GM12878 (cell line): ENCODE measurements at regions not wholly inside any gene's neighbourhood (a gene's known extent, or its start where the extent isn't known, plus 50 kb on each side); places are given as distances from the start of the nearest gene placed in this dataset.

Experiments used
- ATAC-seq: fragments of 200-7000 bp; cut with Tn5 transposase; 3 replicates; pipeline ENCODE4 v1.9.1; 2020; ENCODE audit warnings: mild to moderate bottlenecking, moderate library complexity
- BruUV-seq: library from RNA; stranded (reverse); fragments of 400-500 nt; replicated peaks from 2 replicates; lab custom pipeline; 2021; lab: Mats Ljungman, UMichigan
- CTCF ChIA-PET: fragments of 300-600 bp; sonication (Branson Sonifier 250); formaldehyde crosslinking; extraction: SDS; loops from one replicate; lab custom pipeline; 2021; ENCODE audit warnings: inconsistent platforms; lab: Yijun Ruan, JAX
- POLR2A ChIA-PET: fragments of 350-600 bp; formaldehyde crosslinking; extraction: SDS; loops from one replicate; lab custom pipeline; 2021; ENCODE audit warnings: inconsistent platforms; lab: Charles Lee
- RAD21 ChIA-PET: fragments of 300-600 bp; sonication (Branson Sonifier 250); formaldehyde crosslinking; loops from one replicate; lab custom pipeline; 2023; ENCODE audit warnings: antibody characterized with exemption; ENCODE audit not compliant: unreplicated experiment; lab: Charles Lee
- SMC1A ChIA-PET: fragments of 300-600 bp; sonication (Branson Sonifier 250); formaldehyde crosslinking; loops from one replicate; lab custom pipeline; 2023; ENCODE audit not compliant: unreplicated experiment, uncharacterized antibody; lab: Charles Lee
- DNase-seq: peaks from one replicate; pipeline ENCODE4 v3.0.0-alpha.2; 2011; ENCODE audit warnings: low read depth, low spot score
- FAIRE-seq: peaks from 3 replicates; lab custom pipeline; 2011; peaks lifted over from hg19 to GRCh38; lab: Jason Lieb, UNC
- H2AFZ ChIP-seq: 2 replicates; pipeline ENCODE4 v1.6.0; 2011; ENCODE audit warnings: low read depth, low read length, control low read depth; ENCODE audit not compliant: control insufficient read depth
- H3K27ac ChIP-seq: 2 replicates; pipeline ENCODE4 v1.5.1; 2011; ENCODE audit warnings: control low read depth; ENCODE audit not compliant: control insufficient read depth, insufficient read depth
- H3K27me3 ChIP-seq, 2 experiments: replicated peaks in 1 of 2; 2 replicates each; pipeline versions ENCODE4 v1.6.0 to v1.6.1; 2011; ENCODE audit warnings: low read length in 1 of 2; ENCODE audit not compliant: control insufficient read depth in 2 of 2, insufficient read depth in 2 of 2
- H3K36me3 ChIP-seq, 2 experiments: 2 replicates each; pipeline ENCODE4 v1.5.1; 2011; ENCODE audit warnings: low read length in 1 of 2; ENCODE audit not compliant: control insufficient read depth in 2 of 2, insufficient read depth in 2 of 2
- H3K4me1 ChIP-seq: 2 replicates; pipeline ENCODE4 v1.6.1; 2011; ENCODE audit warnings: mild to moderate bottlenecking, low read length, moderate library complexity, mixed read lengths; ENCODE audit not compliant: control insufficient read depth, insufficient read depth
- H3K4me2 ChIP-seq: 2 replicates; pipeline ENCODE4 v1.6.0; 2011; ENCODE audit warnings: control low read depth; ENCODE audit not compliant: control insufficient read depth, insufficient read depth
- H3K4me3 ChIP-seq: fragments of 200-600 bp; sonication (generic); 2 replicates; pipeline ENCODE4 v1.5.1; 2016
- H3K79me2 ChIP-seq: 2 replicates; pipeline ENCODE4 v1.6.0; 2011; ENCODE audit warnings: low read length; ENCODE audit not compliant: control insufficient read depth, insufficient read depth
- H3K9ac ChIP-seq: 2 replicates; pipeline ENCODE4 v1.8.0; 2011; ENCODE audit warnings: low read length, control low read depth, mixed read lengths; ENCODE audit not compliant: control insufficient read depth, insufficient read depth
- H3K9me3 ChIP-seq: replicated peaks from 3 replicates; pipeline ENCODE4 v1.5.1; 2011; ENCODE audit warnings: mild to moderate bottlenecking, low read length; ENCODE audit not compliant: control insufficient read depth, insufficient read depth
- H4K20me1 ChIP-seq: 2 replicates; pipeline ENCODE4 v1.6.0; 2011; ENCODE audit not compliant: control insufficient read depth, insufficient read depth
- BACH1 ChIP-seq: fragments of 450-650 bp; IDR thresholded peaks from 2 replicates; pipeline ENCODE4 v1.6.1; 2017; ENCODE audit warnings: mild to moderate bottlenecking, borderline replicate concordance
- CBX5 ChIP-seq: sonication (generic); IDR thresholded peaks from 2 replicates; pipeline ENCODE4 v1.6.1; 2016; ENCODE audit warnings: low read depth, moderate library complexity, mild to moderate bottlenecking, inconsistent platforms
- E2F4 ChIP-seq: IDR thresholded peaks from 2 replicates; pipeline ENCODE4 v1.6.1; 2012; ENCODE audit warnings: low read depth, low read length, improper control_type of control experiment
- HDAC2 ChIP-seq: fragments of 200-600 bp; sonication (generic); IDR thresholded peaks from 2 replicates; pipeline ENCODE4 v1.6.1; 2017
- HSF1 ChIP-seq: fragments of 150-350 bp; IDR thresholded peaks from 2 replicates; pipeline ENCODE4 v1.6.1; 2014; ENCODE audit warnings: mild to moderate bottlenecking, low read depth, low read length
- IKZF2 ChIP-seq, 2 experiments: fragments of 450-650 bp; IDR thresholded peaks; 2 replicates each; pipeline ENCODE4 v1.6.1; 2017; ENCODE audit warnings: mild to moderate bottlenecking in 2 of 2, moderate library complexity in 2 of 2
- RUNX3 ChIP-seq: IDR thresholded peaks from 2 replicates; pipeline ENCODE4 v1.6.1; 2012; ENCODE audit warnings: low read length, inconsistent platforms
- STAT1 ChIP-seq: fragments of 450-650 bp; conservative IDR thresholded peaks from 2 replicates; pipeline ENCODE4 v1.6.1; 2014; ENCODE audit warnings: antibody characterized with exemption, mild to moderate bottlenecking
- SUZ12 ChIP-seq: fragments of 200-600 bp; sonication (generic); IDR thresholded peaks from one replicate; pipeline ENCODE4 v1.6.1; 2018; ENCODE audit warnings: antibody characterized with exemption, mild to moderate bottlenecking; ENCODE audit not compliant: unreplicated experiment
- ZBED1 ChIP-seq: IDR thresholded peaks from 2 replicates; pipeline ENCODE4 v1.6.1; 2016; ENCODE audit warnings: borderline replicate concordance
- ZNF217 ChIP-seq: fragments of 450-650 bp; IDR thresholded peaks from 2 replicates; pipeline ENCODE4 v1.6.1; 2017; ENCODE audit warnings: antibody characterized with exemption, mild to moderate bottlenecking
- ZNF274 ChIP-seq: IDR thresholded peaks from one replicate; pipeline ENCODE4 v1.8.0; 2011; ENCODE audit not compliant: insufficient read length, insufficient read depth
- in situ Hi-C: fragments of 300-500 bp; cut with MboI; formaldehyde crosslinking; loops from 9 replicates; pipeline ENCODE4 v1.14.3; 2018; ENCODE audit warnings: mixed read lengths
- intact Hi-C: fragments of 100-400 bp; cut with micrococcal nuclease; formaldehyde crosslinking; loops from one replicate; pipeline ENCODE4 v1.14.2; 2022; ENCODE audit not compliant: unreplicated experiment

DNA sequence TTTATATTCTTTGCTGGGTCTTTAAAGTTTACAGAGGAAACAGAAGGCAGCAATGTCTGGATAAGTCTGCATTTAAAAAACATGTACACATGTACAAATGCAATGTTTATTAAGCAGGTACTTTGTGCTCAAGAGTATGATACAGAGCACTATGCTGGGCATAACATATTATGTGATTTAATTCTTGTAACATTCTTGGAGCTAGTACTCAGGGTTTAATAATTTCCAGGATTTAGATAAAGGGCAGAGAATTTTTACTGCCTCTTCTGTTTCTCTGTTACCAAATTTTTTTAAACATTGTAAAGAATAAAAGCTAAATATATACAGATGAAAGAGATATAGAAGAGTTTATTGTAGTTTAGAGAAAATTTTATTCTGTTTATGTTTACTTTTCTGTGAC, 152.7 kb downstream of the ZNF737 start:
- no peak for ATAC-seq
- Histone ChIP-seq H3K4me1 (no peaks in the 10 kb centered on the region), H3K9ac (no peak overlapping the region), H3K27me3 (no peaks in the 10 kb centered on the region), H3K79me2 (no peaks in the 10 kb centered on the region), H3K36me3 (no peaks in the 10 kb centered on the region), H2AFZ (no peak overlapping the region), H3K9me3 (no peaks in the 10 kb centered on the region; the same call in none of the 3 replicates), H3K4me2 (no peak overlapping the region), H4K20me1 (no peaks in the 10 kb centered on the region), H3K27ac (no peak overlapping the region), H3K4me3 (no peak overlapping the region)
- ChIA-PET SMC1A (no interaction called here), POLR2A (no interaction called here), CTCF (no interaction called here), RAD21 (interaction anchor here (1.2 kb wide), 1 partner anchor 45 kb away, joined by 3 read pairs; no protein-coding TSS in a partner anchor)
- TF ChIP-seq SUZ12 (no peak), ZNF217 (no peak), HSF1 (no peak), E2F4 (no peak), STAT1 (no peak)
- no peak for DNase-seq
- FAIRE-seq, result no peak
- in situ Hi-C loops (loop anchor here (5.0 to 25.0 kb wide), 2 partner anchors 124 to 876 kb away; partner anchors contain the start of genes CILP2 and YJEFN3), intact Hi-C loops (no loop called here)
- BruUV-seq, result no TSS peak

GRCh38 chr19:20397292-20397691, 168.3 kb downstream of the ZNF737 start:
- FAIRE-seq (no peak), DNase-seq (no peak), ATAC-seq (no peak)
- H4K20me1 ChIP-seq, result no peaks in the 10 kb centered on the region
- RAD21 ChIA-PET, result no interaction called here
- no peak overlapping the region for H2AFZ ChIP-seq
- CTCF ChIA-PET, result no interaction called here
- POLR2A ChIA-PET, result no interaction called here
- no peak overlapping the region for H3K4me3 ChIP-seq
- TF ChIP-seq BACH1, result no peak
- no peak for TF ChIP-seq CBX5
- TF ChIP-seq ZBED1, result no peak
- TF ChIP-seq RUNX3, result no peak
- TF ChIP-seq HDAC2, result no peak
- peak; percentile 45 for TF ChIP-seq ZNF274
- TF ChIP-seq IKZF2 (IDR thresholded peaks at IDR 0.05), result no peak
- H3K79me2 ChIP-seq, result no peaks in the 10 kb centered on the region
- H3K4me2 ChIP-seq, result no peak overlapping the region
- no peaks in the 10 kb centered on the region for H3K27me3 ChIP-seq
- H3K27ac ChIP-seq, result no peak overlapping the region
- no peaks in the 10 kb centered on the region for H3K36me3 ChIP-seq
- no peaks in the 10 kb centered on the region; the same call in 1 of the 3 replicates for H3K9me3 ChIP-seq
- no TSS peak for BruUV-seq
- in situ Hi-C loops, result no loop called here
- intact Hi-C loops, result no loop called here
- H3K9ac ChIP-seq, result no peak overlapping the region
- H3K4me1 ChIP-seq, result no peaks in the 10 kb centered on the region
- SMC1A ChIA-PET, result no interaction called here
